ENCODE measurements at regions not wholly inside any gene's neighbourhood (a gene's known extent, or its start where the extent isn't known, plus 50 kb on each side); places are given as distances from the start of the nearest gene placed in this dataset.

DNA sequence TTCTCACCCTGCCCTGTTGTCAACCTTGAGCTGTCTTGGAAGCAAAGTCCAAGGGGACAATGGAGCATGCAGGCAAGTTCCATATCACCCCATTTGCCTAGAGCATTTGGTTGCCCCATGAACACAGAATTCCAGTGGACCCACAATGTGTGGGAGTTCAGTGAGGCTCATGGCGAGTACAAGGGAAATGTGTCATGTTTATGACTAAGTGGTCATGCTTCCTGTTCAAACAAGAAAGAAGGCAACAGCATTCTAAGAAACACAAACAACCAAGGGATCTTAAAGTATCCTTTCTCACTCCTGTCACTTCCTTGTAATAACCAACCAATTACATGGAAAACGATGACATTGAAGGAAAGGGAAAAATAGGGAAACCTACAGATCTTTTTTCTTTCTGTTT, 513.0 kb downstream of the INHBA start:
- Histone ChIP-seq H3K9me3 (ENCODE audit: low read depth) (no peaks in the 10 kb centered on the region), H4K20me1 (ENCODE audit: low read depth) (no peaks in the 10 kb centered on the region), H3K9ac (no peak overlapping the region), H3K4me2 (no peak overlapping the region), H3K79me2 (ENCODE audit: low read depth) (no peaks in the 10 kb centered on the region), H3K36me3 (no peaks in the 10 kb centered on the region), H3K27me3 (no peaks in the 10 kb centered on the region), H2AFZ (replicated peaks) (no peak overlapping the region), H3K4me3 (no peak overlapping the region), H3F3A (ENCODE audit: low read depth) (no peaks in the 10 kb centered on the region), H3K4me1 (no peaks in the 10 kb centered on the region), H3K27ac (no peak overlapping the region)
- Mint-ChIP-seq H3K4me3 (no peak overlapping the region), H3K27me3 (ENCODE audit: insufficient read depth, low read depth) (no peaks in the 10 kb centered on the region), H3K4me1 (no peaks in the 10 kb centered on the region), H3K27ac (no peak overlapping the region), H3K36me3 (no peaks in the 10 kb centered on the region), H3K9me3 (no peaks in the 10 kb centered on the region)
- DNase-seq (ENCODE audit: low spot score) = no peak
- TF ChIP-seq, protein P1, sequence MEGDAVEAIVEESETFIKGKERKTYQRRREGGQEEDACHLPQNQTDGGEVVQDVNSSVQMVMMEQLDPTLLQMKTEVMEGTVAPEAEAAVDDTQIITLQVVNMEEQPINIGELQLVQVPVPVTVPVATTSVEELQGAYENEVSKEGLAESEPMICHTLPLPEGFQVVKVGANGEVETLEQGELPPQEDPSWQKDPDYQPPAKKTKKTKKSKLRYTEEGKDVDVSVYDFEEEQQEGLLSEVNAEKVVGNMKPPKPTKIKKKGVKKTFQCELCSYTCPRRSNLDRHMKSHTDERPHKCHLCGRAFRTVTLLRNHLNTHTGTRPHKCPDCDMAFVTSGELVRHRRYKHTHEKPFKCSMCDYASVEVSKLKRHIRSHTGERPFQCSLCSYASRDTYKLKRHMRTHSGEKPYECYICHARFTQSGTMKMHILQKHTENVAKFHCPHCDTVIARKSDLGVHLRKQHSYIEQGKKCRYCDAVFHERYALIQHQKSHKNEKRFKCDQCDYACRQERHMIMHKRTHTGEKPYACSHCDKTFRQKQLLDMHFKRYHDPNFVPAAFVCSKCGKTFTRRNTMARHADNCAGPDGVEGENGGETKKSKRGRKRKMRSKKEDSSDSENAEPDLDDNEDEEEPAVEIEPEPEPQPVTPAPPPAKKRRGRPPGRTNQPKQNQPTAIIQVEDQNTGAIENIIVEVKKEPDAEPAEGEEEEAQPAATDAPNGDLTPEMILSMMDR (IDR thresholded peaks at IDR 0.05) = no peak
- TF ChIP-seq EZH2phosphoT487 (IDR thresholded peaks at IDR 0.05) (no peak), EZH2 (IDR thresholded peaks at IDR 0.05) (no peak)

DNA sequence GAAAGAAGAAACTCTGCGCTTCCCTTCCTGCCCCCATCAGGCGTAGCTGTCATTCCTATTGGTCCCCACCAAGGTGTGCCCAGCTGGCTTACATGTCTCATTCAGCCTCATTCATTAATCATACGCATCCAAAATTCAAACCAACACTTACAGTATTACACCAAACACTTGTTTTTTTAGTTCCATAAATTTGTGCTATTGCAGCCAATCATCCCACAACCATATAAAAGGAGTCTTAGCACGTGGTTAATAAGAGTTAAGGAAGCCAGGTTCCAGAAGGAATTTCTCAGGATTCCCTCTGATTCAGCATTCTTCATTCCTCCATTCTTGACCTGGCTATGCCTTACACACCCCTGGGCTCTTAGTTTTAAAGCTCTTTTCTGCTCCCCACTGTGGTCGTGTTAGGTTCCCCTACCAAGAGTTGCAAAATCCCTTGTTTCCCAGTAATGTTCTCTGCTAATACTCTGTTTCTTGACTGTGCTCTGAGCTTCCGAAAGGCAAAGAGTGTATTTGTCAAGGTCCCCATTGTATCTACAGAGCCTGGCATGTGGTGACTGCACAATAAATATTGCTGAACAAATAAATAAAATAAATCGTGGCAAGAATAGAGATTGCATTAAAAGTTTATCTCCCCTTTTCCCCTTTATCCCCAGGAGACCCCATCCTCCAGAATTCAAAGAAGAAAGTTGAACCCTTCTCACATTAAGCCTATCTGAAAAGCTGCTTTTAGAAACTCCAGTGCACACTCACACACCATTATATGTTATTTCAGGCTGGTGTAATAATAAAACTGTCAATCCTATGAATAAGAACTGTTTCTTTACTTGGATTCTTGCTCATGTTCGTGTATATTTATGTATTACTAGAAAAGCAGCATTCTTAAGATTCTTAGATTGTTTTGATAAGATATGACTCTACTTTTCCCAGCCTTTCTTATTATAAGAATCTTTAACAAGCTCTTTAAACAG, 514.4 kb downstream of the INHBA start:
- no peak overlapping the region for H3K27ac Mint-ChIP-seq
- Histone ChIP-seq H3K27me3 (no peaks in the 10 kb centered on the region), H3K4me2 (no peak overlapping the region), H3K4me3 (no peak overlapping the region), H3K9me3 (ENCODE audit: low read depth) (no peaks in the 10 kb centered on the region), H3F3A (ENCODE audit: low read depth) (no peaks in the 10 kb centered on the region), H2AFZ (replicated peaks) (no peak overlapping the region), H3K79me2 (ENCODE audit: low read depth) (no peaks in the 10 kb centered on the region), H3K27ac (no peak overlapping the region), H4K20me1 (ENCODE audit: low read depth) (no peaks in the 10 kb centered on the region), H3K4me1 (no peaks in the 10 kb centered on the region), H3K36me3 (no peaks in the 10 kb centered on the region), H3K9ac (no peak overlapping the region)
- H3K36me3 Mint-ChIP-seq = no peaks in the 10 kb centered on the region
- DNase-seq (ENCODE audit: low spot score) = no peak
- H3K4me1 Mint-ChIP-seq = peaks cover 2% of the 10 kb centered on the region
- H3K4me3 Mint-ChIP-seq = no peak overlapping the region
- no peaks in the 10 kb centered on the region for H3K9me3 Mint-ChIP-seq
- H3K27me3 Mint-ChIP-seq (ENCODE audit: insufficient read depth, low read depth) = peaks cover 3% of the 10 kb centered on the region
- TF ChIP-seq EZH2phosphoT487 (IDR thresholded peaks at IDR 0.05) = no peak
- TF ChIP-seq EZH2 (IDR thresholded peaks at IDR 0.05) = no peak
- TF ChIP-seq, protein P1 (IDR thresholded peaks at IDR 0.05) = no peak

DNA sequence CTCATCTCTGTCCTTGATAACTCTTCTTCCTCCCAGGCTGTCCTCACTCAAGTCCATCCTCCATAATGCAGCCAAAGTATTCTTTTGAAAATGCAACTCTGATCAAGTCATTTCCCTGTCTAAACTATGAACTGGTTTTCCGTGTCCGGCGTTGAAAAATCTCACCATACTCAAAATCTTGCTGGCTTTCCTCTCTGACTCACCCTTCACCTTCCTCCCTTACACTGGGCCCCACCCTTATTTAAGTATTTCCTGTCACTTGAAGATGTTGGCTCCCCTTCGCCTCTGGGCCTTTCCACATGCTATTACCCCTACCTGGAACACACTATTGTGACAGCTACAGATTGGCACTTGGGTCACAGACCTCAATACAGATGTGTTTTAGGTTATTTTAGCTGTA, 515.6 kb downstream of the INHBA start:
- no peaks in the 10 kb centered on the region for H3K4me1 ChIP-seq
- H3K36me3 ChIP-seq = no peaks in the 10 kb centered on the region
- H3K27ac ChIP-seq = no peak overlapping the region
- H3K9ac ChIP-seq = no peak overlapping the region
- no peaks in the 10 kb centered on the region for H3K27me3 ChIP-seq
- H3K4me3 ChIP-seq = no peak overlapping the region
- H3K4me2 ChIP-seq = no peak overlapping the region
- H3K27ac Mint-ChIP-seq = no peak overlapping the region
- H3F3A ChIP-seq (ENCODE audit: low read depth) = no peaks in the 10 kb centered on the region
- peaks cover 5% of the 10 kb centered on the region for H3K27me3 Mint-ChIP-seq (ENCODE audit: insufficient read depth, low read depth)
- DNase-seq (ENCODE audit: low spot score) = no peak
- no peaks in the 10 kb centered on the region for H3K79me2 ChIP-seq (ENCODE audit: low read depth)
- peaks cover 2% of the 10 kb centered on the region for H3K4me1 Mint-ChIP-seq
- no peak overlapping the region for H3K4me3 Mint-ChIP-seq
- TF ChIP-seq, protein P1 (IDR thresholded peaks at IDR 0.05) = no peak
- TF ChIP-seq EZH2phosphoT487 (IDR thresholded peaks at IDR 0.05) (no peak), EZH2 (IDR thresholded peaks at IDR 0.05) (no peak)
- no peaks in the 10 kb centered on the region for H3K36me3 Mint-ChIP-seq
- no peaks in the 10 kb centered on the region for H4K20me1 ChIP-seq (ENCODE audit: low read depth)
- no peaks in the 10 kb centered on the region for H3K9me3 Mint-ChIP-seq
- H2AFZ ChIP-seq (replicated peaks) = no peak overlapping the region
- no peaks in the 10 kb centered on the region for H3K9me3 ChIP-seq (ENCODE audit: low read depth)

All from neural progenitor cell (in vitro differentiated cells).